ENCODE measurements at regions not wholly inside any gene's neighbourhood (a gene's known extent, or its start where the extent isn't known, plus 50 kb on each side); places are given as distances from the start of the nearest gene placed in this dataset.

- no peak for TF ChIP-seq CTCF (IDR thresholded peaks at IDR 0.05)
- no peak for TF ChIP-seq POLR2A (IDR thresholded peaks at IDR 0.05)
Measured at GRCh38 chr9:102700936-102701335, 294.2 kb upstream of the CYLC2 start.

Measured in thyroid gland (tissue), 4 donors.